Stimulated activated CD8-positive, alpha-beta memory T cell treated with anti-CD3 and anti-CD28 coated beads, Interleukin-4, amount 100 ng/mL, for 24 hours (primary cell): ENCODE measurements at regions not wholly inside any gene's neighbourhood (a gene's known extent, or its start where the extent isn't known, plus 50 kb on each side); places are given as distances from the start of the nearest gene placed in this dataset.
"Not testable (repeated sequence)": the region's sequence is repeated elsewhere in the genome, so short reads cannot be mapped to it uniquely, and the experiment has no call there.

Experiments
- DNase-seq: peaks from one replicate; pipeline ENCODE4 v3.0.0-alpha.2; 2020; ENCODE audit warnings: low read depth

- DNase-seq, result no peak
Observed at GRCh38 chr6:15086348-15087158, 159.3 kb upstream of the JARID2 start.

- DNase-seq, result no peak
Observed at GRCh38 chr6:15087186-15087589, 158.7 kb upstream of the JARID2 start.

DNA sequence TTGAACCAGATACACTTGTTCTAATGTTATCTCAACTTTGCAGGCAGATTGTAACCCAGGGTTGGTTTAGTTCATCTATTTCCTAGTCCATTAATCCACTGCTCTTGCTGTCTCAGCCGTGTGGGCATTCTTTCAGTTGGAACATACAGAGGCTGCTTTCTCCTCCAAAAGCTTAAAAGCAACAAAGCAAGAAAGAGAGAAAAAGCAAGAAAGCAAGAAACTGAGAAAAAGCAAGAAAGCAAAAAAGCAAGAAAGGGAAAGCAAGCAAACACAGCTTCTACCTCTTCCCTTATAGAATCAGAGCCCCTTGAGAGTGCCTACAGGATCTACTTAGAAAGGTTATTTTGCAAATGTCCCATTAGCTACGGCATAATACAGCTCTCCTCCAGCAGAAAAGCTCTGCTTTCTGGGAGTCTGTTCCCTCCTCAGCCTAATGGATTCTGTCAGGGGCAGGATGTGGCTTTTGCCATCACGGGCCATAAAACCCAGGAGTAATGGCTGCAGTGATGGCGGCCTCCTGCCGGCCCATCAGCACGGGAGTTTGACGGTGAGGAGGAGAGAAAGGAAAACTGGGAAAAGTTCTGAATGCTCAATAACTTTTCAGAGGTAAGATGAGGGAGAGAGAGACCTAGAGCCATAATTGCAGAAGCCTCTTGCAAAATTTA lies 156.8 kb upstream of the JARID2 start:
- DNase-seq, result no peak

DNA sequence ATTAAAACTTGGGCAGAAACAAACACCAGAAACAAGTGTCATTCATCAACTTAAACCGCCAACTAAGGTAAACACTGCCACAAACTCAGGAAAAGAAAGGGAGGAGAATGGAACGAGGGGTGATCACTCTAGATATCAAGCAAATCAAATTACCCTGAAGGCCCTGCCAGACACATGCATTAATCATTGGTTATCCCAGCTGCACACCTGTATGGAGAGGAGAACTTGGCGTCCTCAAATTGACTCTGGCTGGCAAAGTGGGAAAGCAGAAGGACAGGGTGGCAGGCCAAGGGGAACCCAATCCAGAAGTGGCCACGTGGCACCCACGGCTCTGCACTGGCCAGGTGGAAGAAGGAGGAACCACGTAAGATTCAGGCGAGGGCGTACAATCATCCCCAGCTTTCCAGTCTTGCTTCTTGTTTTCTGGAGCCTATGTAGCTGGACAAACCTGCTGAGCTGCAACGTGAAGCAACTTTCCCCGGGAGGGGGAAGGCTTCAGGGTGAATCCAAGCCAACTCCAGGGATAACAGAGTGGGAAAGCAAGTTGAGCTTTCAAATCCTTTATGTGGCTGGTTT lies 156.2 kb upstream of the JARID2 start:
- no peak for DNase-seq

DNA sequence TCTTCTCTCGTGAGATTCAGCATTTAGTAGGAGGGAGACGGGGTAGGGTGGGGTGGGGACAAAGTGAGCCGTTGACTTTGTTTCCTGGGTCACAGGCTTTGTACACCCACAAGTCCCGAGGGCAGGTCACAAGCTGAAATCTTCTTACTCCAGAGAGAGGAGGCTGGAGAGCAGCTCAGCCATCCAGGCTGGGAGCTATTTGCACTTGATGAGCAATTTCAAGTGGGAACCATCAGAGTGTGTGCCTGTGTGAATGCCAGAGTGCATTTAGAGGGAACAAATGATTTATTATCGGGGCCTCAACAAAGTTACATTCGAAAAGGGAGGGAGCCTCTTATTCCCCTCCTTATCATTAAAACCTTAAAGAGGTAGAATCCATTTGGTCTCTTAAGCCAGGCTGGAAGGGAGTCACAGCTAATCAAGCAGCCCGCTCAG lies 155.7 kb upstream of the JARID2 start:
- no peak for DNase-seq

DNA sequence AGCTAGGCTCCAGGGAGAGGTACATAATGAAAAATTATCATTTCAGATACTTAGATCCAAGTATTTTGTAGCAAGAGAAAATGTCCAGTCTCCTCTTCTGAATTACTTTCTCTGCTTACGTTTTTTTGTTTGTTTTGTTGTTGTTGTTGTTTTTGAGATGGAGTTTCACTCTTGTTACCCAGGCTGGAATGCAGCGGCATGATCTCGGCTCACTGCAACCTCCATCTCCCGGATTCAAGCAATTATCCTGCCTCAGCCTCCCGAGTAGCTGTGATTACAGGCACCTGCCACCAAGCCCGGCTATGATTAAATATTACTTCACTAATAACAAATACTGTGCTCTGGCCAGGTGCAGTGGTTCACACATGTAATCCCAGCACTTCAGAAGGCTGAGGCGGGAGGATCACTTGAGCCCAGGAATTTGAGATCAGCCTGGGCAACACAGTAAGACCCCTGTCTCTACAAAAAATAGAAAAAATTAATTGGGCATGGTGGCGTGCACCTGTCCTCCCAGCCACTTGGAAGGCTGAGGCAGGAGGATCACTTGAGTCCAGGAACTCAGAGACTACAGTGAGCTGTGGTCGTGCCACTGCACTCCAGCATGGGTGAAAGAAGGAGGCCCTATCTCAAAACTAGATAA lies 155.0 kb upstream of the JARID2 start:
- DNase-seq, result no peak

DNA sequence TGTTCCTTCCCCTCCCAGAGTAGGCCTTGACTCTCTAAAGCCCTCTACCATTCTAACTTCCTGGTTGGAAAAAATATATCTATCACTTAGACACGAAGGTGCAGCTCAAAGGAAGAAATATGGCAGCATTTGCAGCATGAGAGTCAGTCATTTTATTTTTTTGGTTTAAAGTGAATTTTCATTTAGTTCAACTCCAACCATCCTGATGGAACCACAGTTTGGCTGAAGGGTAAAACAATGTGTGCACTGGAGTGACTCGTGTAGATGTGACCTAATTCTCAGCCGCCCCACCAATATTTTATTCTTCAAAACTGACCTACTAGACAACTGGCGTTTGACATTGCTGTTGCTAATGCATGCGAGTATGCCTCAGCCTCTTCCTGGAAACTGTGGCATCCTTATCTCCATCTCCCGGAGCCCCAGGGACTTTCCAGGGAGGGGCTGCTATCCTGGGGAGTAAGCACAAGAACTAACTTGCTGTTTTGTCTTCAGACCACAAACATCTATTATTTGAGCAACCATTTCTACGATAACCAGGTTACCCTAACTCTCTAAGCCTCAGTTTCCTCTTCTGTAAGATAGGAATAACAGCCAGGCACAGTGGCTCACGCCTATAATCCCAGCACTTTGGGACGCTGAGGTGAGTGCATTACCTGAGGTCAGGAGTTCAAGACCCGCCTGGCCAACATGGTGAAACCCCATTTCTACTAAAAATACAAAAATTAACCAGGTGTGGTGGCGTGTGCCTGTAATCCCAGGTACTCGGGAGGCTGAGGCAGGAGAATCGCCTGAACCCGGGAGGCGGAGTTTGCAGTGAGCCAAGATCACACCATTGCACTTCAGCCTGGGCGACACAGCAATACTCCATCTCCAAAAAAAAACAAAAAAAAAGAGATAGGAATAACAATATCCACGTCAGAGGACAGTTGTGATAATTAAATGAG lies 148.7 kb upstream of the JARID2 start:
- no peak for DNase-seq

DNA sequence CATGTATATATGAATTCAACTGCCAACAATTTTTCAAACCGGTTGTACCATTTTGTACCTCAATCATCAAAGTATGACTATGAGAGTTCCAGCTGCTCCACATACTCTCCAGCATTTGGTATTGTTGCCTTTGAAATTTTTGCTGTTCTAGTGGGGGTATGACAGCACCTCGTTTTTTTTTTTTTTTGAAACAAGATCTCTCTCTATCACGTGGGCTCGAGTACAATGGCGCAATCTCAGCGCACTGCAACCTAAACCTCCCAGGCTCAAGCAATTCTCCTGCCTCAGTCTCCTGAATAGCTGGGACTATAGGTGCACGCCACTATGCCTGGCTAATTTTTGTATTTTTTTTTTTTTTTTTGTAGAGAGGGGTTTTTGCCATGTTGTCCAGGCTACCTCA lies 144.7 kb upstream of the JARID2 start:
- no peak for DNase-seq

- DNase-seq, result no peak
Observed at GRCh38 chr6:15102241-15102640, 143.6 kb upstream of the JARID2 start.

DNA sequence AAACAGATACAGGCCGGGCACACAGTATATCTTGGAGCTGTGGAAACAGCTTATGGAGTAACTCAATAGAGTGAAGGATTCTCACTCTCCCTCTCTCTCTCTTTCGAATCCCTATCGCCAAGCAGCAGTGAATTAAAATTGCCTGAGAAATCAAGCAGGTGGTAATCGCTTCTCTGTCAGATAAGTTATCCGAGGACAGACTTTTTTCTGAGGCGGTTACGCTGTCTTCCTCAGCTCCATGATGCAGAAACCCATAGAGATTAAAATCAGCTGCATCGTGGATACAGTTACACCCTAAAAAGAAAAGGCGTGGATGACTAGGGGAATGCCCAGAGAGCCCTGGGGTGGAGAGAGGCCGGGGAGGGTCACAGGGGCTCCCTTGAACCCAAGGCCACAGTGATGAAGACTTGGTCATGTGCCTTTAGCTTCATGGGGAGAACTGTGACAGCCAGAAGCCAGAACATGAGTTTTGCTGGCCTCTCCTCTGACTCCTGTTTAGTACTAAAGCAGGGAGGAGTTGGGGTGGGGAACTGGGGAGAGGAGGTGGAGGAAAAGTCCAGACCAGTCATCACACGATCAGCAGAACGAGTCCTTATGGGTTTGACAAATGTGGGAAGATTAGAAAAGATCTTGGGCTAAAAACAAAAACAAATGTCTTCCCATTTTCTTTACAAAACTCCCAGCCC lies 138.8 kb upstream of the JARID2 start:
- DNase-seq, result no peak

DNA sequence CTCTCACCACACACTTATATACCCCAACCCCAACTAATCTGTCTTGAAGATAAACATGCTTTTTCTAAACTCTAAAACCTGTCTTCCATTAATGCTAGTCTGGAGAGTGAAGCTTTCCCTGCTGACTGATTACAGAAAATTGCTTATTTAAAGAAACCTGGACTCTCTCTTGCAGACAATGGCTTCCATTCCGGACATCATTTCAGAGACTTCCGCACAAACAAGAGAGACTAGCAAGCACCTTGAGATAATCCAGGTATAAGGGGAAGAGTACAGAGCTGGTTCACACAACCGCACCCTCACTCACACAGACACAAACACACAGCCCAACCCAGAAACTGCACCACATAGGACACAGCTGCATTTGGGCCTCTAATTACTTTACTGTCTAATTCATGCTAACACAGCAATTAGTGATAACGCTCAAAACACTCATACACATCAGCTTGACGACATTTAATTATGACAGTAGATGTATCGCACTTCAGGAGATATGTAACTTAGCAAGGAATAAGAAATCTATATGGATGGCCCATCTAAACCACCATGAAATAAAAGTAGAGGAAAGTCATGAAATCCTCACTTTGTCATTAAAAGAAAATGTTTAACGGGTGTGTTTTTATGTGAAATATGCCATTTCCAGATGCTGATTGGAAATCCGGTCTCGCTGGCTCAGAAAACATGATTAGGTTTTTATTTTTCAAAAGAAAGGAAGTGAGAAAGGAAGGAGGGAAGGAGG lies 138.1 kb upstream of the JARID2 start:
- no peak for DNase-seq

DNA sequence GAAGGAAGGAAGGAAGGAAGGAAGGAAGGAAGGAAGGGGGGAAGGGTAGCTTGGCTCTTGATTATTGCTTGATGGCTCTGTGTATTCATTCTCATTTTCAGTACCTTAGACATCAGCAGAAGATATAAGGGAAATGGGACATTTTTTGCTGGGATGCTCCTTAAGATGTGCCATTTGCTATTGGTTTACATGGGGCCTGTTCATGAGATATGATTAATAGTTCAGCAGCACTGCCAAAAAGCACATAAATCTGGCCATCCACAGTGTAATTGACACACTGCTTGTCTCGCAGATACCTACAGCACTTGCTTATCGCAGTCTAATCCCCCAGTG lies 137.5 kb upstream of the JARID2 start:
- no peak for DNase-seq

DNA sequence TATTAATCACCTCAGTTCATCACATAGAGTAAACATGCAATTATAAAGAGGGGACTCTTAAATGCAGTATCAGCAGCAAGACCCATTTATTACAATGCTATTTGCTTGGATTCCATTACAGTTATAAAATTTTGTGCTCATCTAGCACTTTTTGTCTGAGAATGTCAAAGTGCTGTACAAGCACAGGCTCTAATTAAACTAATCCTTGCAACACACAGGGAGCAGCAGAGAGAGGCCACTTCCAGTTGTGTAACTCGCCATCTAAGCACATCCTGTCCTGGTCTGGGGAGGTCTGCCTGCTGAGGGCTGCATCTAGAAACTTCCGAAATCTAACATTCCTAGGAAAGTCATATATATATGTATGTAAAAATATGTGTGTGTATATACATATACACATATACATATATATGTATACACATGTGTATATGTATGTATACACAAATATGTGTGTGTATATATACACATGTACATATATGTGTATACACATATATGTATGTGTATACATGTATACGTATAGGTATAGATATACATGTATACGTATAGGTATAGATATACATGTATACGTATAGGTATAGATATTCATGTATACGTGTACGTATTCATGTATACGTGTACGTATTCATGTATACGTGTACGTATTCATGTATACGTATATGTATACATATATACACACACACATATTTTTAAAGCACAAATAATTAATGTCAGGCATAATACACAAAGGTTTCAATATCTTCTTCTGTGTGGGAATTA lies 136.4 kb upstream of the JARID2 start:
- no peak for DNase-seq

GRCh38 chr6:15110726-15111354 lies 135.0 kb upstream of the JARID2 start:
- DNase-seq, result no peak

- not testable (repeated sequence) for DNase-seq
Observed at GRCh38 chr6:15111576-15111975, 134.3 kb upstream of the JARID2 start.

GRCh38 chr6:15113587-15113986 lies 132.3 kb upstream of the JARID2 start:
- no peak for DNase-seq

DNA sequence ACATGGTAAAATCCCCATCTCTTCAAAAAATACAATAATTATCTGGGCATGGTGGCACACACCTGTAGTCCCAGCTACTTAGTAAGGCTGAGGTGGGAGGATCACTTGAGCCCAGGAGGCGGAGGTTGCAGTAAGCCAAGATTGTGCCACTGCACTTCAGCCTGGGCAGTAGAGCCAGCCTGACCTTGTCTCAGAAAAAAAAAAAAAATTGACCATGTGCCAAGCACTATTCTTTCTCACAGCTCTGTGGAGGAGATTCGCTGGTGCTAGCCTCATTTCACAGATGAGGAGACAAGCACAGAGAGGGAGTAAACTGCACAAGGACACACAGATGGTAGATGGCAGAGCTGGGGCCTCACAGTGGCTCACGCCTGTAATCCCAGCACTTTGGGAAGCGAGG lies 131.8 kb upstream of the JARID2 start:
- DNase-seq, result no peak

- no peak for DNase-seq
Observed at GRCh38 chr6:15116889-15117288, 129.0 kb upstream of the JARID2 start.

- DNase-seq, result no peak
Observed at GRCh38 chr6:15121443-15121842, 124.4 kb upstream of the JARID2 start.
